CD14-positive monocyte (primary cell): ENCODE measurements at regions not wholly inside any gene's neighbourhood (a gene's known extent, or its start where the extent isn't known, plus 50 kb on each side); places are given as distances from the start of the nearest gene placed in this dataset.

Source experiments
- DNase-seq, 3 donors: peaks; one replicate each; pipeline ENCODE4 v3.0.0-alpha.2; 2011 to 2022
- H2AFZ ChIP-seq: 2 replicates; pipeline ENCODE4 v1.6.0; 2012; ENCODE audit warnings: mild to moderate bottlenecking, low read depth, low read length, inconsistent platforms; ENCODE audit not compliant: insufficient read depth, poor library complexity, severe bottlenecking
- H3K27ac ChIP-seq, 2 donors: 1 replicate in 1 of 2; 2 replicates in 1 of 2; pipeline ENCODE4 v1.5.1; 2012 to 2013; ENCODE audit warnings: low read length in 2 of 2, control low read depth in 1 of 2, inconsistent platforms in 1 of 2, low read depth in 1 of 2, mild to moderate bottlenecking in 1 of 2
- H3K27me3 ChIP-seq, 2 donors: one replicate each; pipeline versions ENCODE4 v1.6.0 to v1.6.1; 2011 to 2013; ENCODE audit warnings: low read length in 2 of 2; ENCODE audit not compliant: control insufficient read depth in 2 of 2, insufficient read depth in 2 of 2
- H3K36me3 ChIP-seq, 2 donors: replicated peaks in 1 of 2; 1 replicate in 1 of 2; 2 replicates in 1 of 2; pipeline versions ENCODE4 v1.5.1 to v1.6.1; 2012 to 2013; ENCODE audit warnings: low read length in 2 of 2, control low read depth in 1 of 2, inconsistent platforms in 1 of 2, mild to moderate bottlenecking in 1 of 2; ENCODE audit not compliant: insufficient read depth in 2 of 2, control insufficient read depth in 1 of 2
- H3K4me1 ChIP-seq, 2 donors: 1 replicate in 1 of 2; 2 replicates in 1 of 2; pipeline versions ENCODE4 v1.5.1 to v1.6.1; 2012 to 2013; ENCODE audit warnings: low read length in 2 of 2, control low read depth in 1 of 2, inconsistent platforms in 1 of 2, mild to moderate bottlenecking in 1 of 2, moderate library complexity in 1 of 2; ENCODE audit not compliant: insufficient read depth in 2 of 2, control insufficient read depth in 1 of 2
- H3K4me2 ChIP-seq: replicated peaks from 2 replicates; pipeline ENCODE3; 2012; ENCODE audit warnings: low read length, moderate library complexity, mild to moderate bottlenecking; ENCODE audit not compliant: poor library complexity, severe bottlenecking; ENCODE audit errors: extremely low read depth
- H3K4me3 ChIP-seq, 3 experiments: fragments of 200-600 bp in 1 of 3; sonication (generic) in 1 of 3; replicated peaks in 1 of 3; 1 replicate in 2 of 3; 2 replicates in 1 of 3; pipeline ENCODE4 v1.5.1; 2011 to 2013; ENCODE audit warnings: low read length in 3 of 3, mild to moderate bottlenecking in 3 of 3, control low read depth in 2 of 3, low read depth in 2 of 3, inconsistent platforms in 1 of 3, moderate library complexity in 1 of 3
- H3K79me2 ChIP-seq: 2 replicates; pipeline ENCODE4 v1.6.0; 2012; ENCODE audit warnings: mild to moderate bottlenecking, control low read depth, inconsistent platforms, low read length, moderate library complexity; ENCODE audit not compliant: insufficient read depth
- H3K9ac ChIP-seq: 2 replicates; pipeline ENCODE4 v1.6.0; 2017; ENCODE audit warnings: low read length, mild to moderate bottlenecking; ENCODE audit not compliant: insufficient read depth, poor library complexity, severe bottlenecking
- H3K9me3 ChIP-seq, 2 donors: replicated peaks in 1 of 2; 1 replicate in 1 of 2; 2 replicates in 1 of 2; pipeline versions ENCODE4 v1.5.1 to v1.6.1; 2012 to 2013; ENCODE audit warnings: low read length in 2 of 2, control low read depth in 1 of 2; ENCODE audit not compliant: control insufficient read depth in 1 of 2, insufficient read depth in 1 of 2
- H4K20me1 ChIP-seq: 2 replicates; pipeline ENCODE4 v1.6.0; 2012; ENCODE audit warnings: mild to moderate bottlenecking, low read length, control low read depth, moderate library complexity; ENCODE audit not compliant: insufficient read depth
- H3K27ac Mint-ChIP-seq, 7 donors: one replicate each; pipeline ENCODE4 v1.8.0; 2020; ENCODE audit warnings: mild to moderate bottlenecking in 7 of 7, mixed read lengths in 7 of 7, moderate library complexity in 6 of 7, inconsistent platforms in 2 of 7
- H3K27me3 Mint-ChIP-seq, 3 donors: one replicate each; pipeline ENCODE4 v1.8.0; 2021 to 2022; ENCODE audit warnings: low read depth in 3 of 3, mild to moderate bottlenecking in 3 of 3, mixed read lengths in 3 of 3, moderate library complexity in 3 of 3, inconsistent platforms in 1 of 3
- H3K36me3 Mint-ChIP-seq, 2 donors: one replicate each; pipeline ENCODE4 v1.8.0; 2020; ENCODE audit warnings: mixed read lengths in 2 of 2, inconsistent platforms in 1 of 2, mild to moderate bottlenecking in 1 of 2
- H3K4me1 Mint-ChIP-seq: one replicate; pipeline ENCODE4 v1.8.0; 2020; ENCODE audit warnings: mild to moderate bottlenecking, mixed read lengths
- H3K4me3 Mint-ChIP-seq, 2 donors: one replicate each; pipeline ENCODE4 v1.8.0; 2020; ENCODE audit warnings: mild to moderate bottlenecking in 2 of 2, mixed read lengths in 2 of 2, moderate library complexity in 1 of 2
- H3K9me3 Mint-ChIP-seq, 7 donors: one replicate each; pipeline ENCODE4 v1.8.0; 2020 to 2022; ENCODE audit warnings: mixed read lengths in 7 of 7, mild to moderate bottlenecking in 6 of 7, moderate library complexity in 6 of 7, inconsistent platforms in 2 of 7
- WGBS: methylation state at CpG from one replicate; pipeline ENCODE4 v1.1.5; 2013; ENCODE audit warnings: missing lambda C conversion rate; ENCODE audit not compliant: insufficient coverage; 5-methylcytosine and 5-hydroxymethylcytosine counted together
- intact Hi-C, 2 donors: fragments of 100-400 bp; cut with micrococcal nuclease; formaldehyde crosslinking; loops; one replicate each; pipeline versions ENCODE4 v1.15.0 to v1.15.1; 2023
- TF ChIP-seq, protein P1 (sequence below): fragments of 200-600 bp; IDR thresholded peaks from one replicate; pipeline ENCODE4 v1.8.0; 2022; ENCODE audit warnings: antibody characterized with exemption, mild to moderate bottlenecking

DNA sequence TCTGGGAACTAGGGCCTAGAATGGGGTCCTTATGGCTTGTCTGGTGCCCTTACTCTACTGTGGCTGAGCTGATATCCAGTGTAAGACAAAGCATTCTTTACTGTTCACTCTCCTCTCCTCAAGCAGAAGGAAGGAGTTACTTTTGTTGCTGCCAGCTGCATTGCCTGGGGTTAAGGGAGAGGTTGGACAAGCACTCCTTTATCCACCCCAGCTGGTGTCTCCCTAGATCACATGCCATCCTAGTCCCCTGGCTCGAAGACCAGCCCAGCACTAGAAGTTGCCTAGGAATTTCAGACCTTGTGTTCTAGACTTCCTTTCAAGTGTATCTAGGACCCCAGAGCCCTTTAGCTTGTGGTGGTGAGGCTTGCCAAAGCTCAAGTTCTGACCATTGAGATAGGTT, 1051.5 kb upstream of the C9orf72 start:
- H2AFZ ChIP-seq: no peak overlapping the region
- H3K9me3 ChIP-seq: no peaks in the 10 kb centered on the region
- H3K27ac ChIP-seq: no peak overlapping the region
- TF ChIP-seq, protein P1, sequence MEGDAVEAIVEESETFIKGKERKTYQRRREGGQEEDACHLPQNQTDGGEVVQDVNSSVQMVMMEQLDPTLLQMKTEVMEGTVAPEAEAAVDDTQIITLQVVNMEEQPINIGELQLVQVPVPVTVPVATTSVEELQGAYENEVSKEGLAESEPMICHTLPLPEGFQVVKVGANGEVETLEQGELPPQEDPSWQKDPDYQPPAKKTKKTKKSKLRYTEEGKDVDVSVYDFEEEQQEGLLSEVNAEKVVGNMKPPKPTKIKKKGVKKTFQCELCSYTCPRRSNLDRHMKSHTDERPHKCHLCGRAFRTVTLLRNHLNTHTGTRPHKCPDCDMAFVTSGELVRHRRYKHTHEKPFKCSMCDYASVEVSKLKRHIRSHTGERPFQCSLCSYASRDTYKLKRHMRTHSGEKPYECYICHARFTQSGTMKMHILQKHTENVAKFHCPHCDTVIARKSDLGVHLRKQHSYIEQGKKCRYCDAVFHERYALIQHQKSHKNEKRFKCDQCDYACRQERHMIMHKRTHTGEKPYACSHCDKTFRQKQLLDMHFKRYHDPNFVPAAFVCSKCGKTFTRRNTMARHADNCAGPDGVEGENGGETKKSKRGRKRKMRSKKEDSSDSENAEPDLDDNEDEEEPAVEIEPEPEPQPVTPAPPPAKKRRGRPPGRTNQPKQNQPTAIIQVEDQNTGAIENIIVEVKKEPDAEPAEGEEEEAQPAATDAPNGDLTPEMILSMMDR: no peak
- no peaks in the 10 kb centered on the region for H3K4me1 Mint-ChIP-seq
- no peaks in the 10 kb centered on the region for H3K27me3 ChIP-seq
- no peaks in the 10 kb centered on the region for H3K4me1 ChIP-seq
- H3K27me3 Mint-ChIP-seq: no peaks in the 10 kb centered on the region
- intact Hi-C loops: no loop called here
- H3K4me2 ChIP-seq: no peak overlapping the region
- H3K27ac Mint-ChIP-seq: no peak overlapping the region
- H3K36me3 ChIP-seq: no peaks in the 10 kb centered on the region
- H3K4me3 ChIP-seq: no peak overlapping the region
- DNase-seq: no peak
- H3K9ac ChIP-seq: no peak overlapping the region
- H3K9me3 Mint-ChIP-seq: peaks cover 0 to 3% (median 2%) of the 10 kb centered on the region in 7 donors
- H3K79me2 ChIP-seq: no peaks in the 10 kb centered on the region
- WGBS: no CpG with 5 or more reads among the region's 1 CpG
- no peaks in the 10 kb centered on the region for H3K36me3 Mint-ChIP-seq
- no peak overlapping the region for H3K4me3 Mint-ChIP-seq
- no peaks in the 10 kb centered on the region for H4K20me1 ChIP-seq

- no peak overlapping the region for H2AFZ ChIP-seq
- Mint-ChIP-seq H3K4me3 (no peak overlapping the region), H3K36me3 (no peaks in the 10 kb centered on the region), H3K9me3 (peaks cover 0 to 6% (median 2%) of the 10 kb centered on the region in 7 donors), H3K27me3 (no peaks in the 10 kb centered on the region), H3K27ac (no peak overlapping the region), H3K4me1 (no peaks in the 10 kb centered on the region)
- no peaks in the 10 kb centered on the region for H4K20me1 ChIP-seq
- H3K27ac ChIP-seq: no peak overlapping the region
- no peak for DNase-seq
- H3K79me2 ChIP-seq: no peaks in the 10 kb centered on the region
- no peaks in the 10 kb centered on the region for H3K9me3 ChIP-seq
- no CpG with 5 or more reads among the region's 1 CpG for WGBS
- H3K9ac ChIP-seq: no peak overlapping the region
- TF ChIP-seq, protein P1: no peak
- H3K4me2 ChIP-seq: no peak overlapping the region
- no peaks in the 10 kb centered on the region for H3K36me3 ChIP-seq
- intact Hi-C loops: no loop called here
- H3K4me1 ChIP-seq: no peaks in the 10 kb centered on the region
- H3K4me3 ChIP-seq: no peak overlapping the region
- no peaks in the 10 kb centered on the region for H3K27me3 ChIP-seq
Observed at GRCh38 chr9:28628031-28628430, 1054.8 kb upstream of the C9orf72 start.
